HG03045 (cell line): ENCODE measurements at regions not wholly inside any gene's neighbourhood (a gene's known extent, or its start where the extent isn't known, plus 50 kb on each side); places are given as distances from the start of the nearest gene placed in this dataset.
"Not testable (repeated sequence)": the region's sequence is repeated elsewhere in the genome, so short reads cannot be mapped to it uniquely, and the experiment has no call there.

Experiments used
- ATAC-seq: cut with Tn5 transposase; IDR thresholded peaks from one replicate; pipeline ENCODE4 v1.9.1; 2021; ENCODE audit warnings: mild to moderate bottlenecking, moderate library complexity; ENCODE audit not compliant: unreplicated experiment

DNA sequence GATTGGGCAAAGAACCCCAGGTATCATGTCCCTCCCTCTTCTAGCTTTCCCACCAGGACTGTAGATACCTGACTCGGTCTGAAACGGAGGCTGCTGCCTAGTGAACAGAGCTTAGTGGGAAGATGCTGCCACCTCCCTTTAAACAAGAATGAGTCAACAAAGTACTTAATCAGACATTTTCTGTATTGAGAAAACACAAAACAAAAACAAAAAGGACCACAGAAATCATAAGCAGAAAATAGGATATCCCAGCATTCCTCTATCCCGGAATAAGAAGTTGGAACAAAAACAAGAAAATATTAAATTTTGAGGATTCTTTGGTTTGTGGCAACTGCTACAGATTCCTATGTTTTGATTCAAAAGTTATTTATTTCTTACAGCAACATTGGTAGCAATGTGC, 51.7 kb upstream of the COL8A1 start:
- ATAC-seq = no peak

DNA sequence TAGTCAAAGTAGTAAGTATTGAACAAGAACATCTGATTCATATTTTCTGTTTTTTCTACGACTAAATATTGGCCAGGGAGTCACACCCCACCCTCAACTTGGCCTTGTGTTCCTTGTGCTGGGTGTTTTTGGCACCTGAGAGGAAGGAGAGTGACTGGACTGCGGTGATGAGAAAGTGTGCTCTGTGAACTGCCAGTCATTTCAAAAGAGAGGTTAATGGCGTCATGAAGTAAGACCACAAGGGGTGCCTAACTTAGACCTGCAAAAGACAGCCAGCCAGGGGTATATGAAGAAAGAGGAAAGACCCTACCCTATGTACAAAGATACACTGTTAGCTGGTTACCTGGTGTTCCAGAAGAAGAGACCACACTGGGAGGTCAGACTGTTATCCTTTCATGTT, 58.4 kb upstream of the COL8A1 start:
- ATAC-seq = no peak

DNA sequence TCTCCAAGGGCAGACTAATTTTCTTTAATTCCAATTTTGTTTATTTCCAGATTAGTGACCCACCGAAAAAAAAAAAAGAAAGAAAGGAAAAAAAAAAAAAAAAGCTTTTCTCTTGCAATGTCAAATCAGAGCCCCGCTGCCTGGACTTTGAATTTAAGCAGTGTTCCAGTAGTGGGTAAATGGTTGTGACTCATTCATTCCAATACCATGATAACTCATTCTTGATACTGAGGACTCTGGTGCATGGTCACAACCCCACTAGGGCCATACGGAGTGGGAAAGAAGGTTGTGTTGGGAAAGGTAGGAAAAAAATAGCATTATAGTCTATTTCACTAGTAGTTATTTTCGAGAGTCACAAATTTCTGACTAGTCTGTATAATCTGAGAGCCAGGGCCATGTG, 59.1 kb upstream of the COL8A1 start:
- no peak for ATAC-seq

DNA sequence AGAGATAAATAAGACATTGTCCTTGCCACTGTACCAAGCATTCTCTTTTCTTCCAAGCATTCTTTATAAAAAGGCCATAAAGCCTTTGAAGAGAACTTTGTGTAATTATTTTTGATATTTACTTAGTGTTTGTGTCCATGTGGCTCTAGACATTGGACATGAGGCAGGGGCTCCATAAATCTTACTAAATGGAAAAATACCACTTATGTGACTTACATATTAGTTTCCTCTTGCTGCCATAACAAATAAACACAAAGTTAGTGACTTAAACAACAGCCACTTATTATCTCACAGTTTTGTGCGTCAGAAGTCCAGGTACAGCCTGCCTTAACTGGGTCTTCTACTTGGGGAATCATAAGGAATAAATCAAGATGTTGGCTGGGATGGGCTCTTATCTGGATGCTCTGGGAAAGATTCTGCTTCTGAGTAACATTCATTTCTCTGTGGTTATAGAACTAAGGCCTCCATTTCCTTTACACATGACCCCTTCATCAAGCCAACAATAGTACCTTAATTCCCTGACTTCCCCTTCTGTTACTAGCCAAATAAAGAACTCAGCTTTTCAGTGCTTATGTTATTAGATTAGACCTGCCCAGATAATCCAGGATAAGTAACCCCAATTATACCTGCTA, 59.9 kb upstream of the COL8A1 start:
- no peak for ATAC-seq

DNA sequence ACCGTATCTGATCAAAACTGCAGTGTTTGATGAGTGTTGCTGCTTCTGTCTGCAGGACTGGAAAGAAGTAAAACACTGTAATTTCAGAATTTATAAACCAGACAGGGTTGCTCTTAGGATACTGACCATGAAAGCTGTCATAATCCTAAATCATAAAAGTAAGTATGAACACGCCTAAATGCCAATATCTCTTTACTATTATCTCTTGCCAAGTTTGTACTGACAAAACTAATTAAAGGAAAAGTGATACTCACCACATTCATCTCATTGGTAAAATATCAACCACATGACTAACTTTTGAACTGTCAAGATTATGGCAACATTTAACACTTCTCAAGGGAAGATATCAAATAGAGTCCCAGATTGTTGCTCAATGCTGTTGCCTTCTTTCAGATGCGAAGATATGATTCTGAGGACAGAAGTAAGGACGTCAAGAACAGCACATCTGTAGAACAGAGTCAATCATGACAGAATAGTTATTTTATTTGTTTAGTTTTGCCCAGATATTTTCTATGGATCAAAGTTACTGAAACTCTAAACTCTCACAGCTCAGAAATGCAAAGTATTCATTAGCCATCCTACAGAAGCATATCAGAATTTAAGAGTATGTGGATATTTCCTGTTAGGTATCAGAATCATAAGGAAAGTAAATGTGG, 61.4 kb upstream of the COL8A1 start:
- no peak for ATAC-seq

DNA sequence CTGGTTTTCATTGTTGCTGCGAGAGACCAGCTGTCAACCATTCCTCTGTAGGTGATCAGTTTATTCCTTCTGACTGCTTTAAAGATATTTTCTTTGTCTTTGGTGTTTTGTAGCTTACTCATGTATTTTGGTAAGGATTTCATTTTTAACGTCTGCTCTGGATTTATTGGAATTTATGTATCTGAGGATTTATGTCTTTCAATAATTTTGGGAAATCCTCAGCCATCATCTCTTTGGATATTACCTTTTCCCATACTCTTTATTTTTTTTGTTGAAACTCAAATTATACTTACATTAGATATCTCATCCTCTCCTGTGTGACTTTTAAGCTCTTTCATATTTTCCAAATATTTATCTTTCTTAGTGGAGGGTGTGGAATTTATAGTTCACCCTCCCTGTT, 62.7 kb upstream of the COL8A1 start:
- ATAC-seq = no peak

DNA sequence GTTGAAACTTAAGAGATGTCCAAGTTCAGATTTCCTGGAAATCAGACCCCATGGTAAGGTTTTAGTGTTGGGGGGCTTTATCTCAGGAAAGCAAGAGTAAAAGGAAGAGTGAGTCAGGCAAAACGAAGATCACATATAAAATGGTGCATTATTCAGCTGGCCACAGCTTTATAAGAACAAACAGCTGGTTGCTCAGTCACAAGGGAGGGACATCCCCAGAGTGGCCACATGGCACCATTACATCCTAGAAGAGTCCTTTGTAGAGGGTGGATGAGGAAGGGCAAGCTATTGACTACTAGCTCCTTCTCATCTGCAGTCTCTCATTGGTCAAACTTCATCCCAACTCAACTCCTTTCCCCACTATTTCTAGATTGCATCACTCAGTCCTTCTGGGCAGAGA, 68.3 kb upstream of the COL8A1 start:
- ATAC-seq = no peak

DNA sequence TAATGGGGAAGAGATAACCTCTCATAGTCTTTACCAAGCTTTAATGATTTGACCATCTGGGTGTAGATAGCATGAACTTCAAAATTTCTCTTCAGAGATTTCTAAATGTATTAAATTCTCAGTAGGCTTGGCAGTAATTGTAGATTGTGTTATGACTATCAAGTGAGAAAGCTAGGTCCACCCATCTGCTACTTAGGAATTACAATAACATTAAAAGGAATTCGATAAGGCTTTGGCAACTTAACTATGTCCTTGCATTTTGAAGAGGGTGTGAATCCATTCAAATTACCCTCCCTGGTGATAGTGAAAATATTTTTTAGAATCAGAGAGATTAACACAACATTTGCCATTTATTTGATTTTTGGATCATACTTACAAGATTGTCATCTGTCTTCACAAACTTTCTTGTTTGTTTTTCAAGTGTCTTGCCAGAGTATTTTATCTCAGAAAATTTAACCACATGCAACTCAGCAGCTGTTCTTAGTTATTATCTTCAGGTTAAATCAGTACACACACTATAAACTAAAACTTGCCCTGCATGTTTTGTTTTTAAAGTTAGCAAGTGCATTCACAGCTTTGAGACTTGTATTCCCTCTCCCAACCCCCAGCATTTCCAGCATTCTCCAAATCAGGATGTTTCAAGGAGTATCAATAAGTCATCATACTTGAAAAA, 69.6 kb upstream of the COL8A1 start:
- no peak for ATAC-seq

DNA sequence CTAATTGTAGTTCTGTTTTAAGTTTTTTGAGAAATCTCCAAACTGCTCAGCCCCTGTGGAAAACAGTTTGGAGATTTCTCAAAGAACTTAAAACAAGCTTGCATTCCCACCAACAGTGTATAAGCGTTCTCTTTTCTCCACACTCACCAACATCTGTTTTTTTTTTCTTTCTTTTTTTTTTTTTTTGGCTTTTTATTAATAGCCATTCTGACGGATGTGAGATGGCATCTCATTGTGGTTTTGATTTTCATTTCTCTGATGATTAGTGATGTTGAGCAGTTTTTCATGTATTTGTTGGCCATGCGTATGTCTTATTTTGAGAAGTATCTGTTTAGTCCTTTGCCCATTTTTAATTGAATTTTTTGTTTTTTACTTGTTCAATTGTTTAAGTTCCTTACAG, 73.1 kb upstream of the COL8A1 start:
- no peak for ATAC-seq

DNA sequence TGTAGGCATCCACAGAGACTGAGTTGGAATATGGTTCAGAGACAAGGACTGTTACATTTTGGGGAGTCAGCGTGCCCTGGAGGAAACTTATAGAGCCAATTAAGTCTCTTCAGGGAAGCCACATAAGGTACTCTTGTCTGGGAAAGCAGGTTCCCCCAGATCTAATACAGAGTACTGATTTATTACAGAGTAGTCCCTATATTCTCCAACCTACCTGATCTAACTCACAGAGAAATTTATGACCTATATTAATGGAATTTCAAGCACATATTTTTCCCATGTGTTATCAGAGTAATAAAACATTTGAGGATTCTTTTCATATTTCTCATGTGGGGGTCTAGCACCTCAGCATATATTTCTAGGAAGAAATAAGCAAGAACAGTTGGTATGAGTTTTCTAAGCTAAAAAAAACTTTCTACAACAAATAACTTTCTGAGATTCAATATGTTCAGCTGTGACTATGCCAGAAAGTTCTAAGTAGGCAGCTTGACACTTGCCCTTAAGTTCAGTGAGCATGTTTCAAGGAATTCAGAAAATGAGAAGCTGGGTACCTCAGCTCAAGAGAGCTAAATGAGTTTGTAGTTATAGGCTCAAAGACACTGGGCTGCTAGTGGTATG, 75.3 kb upstream of the COL8A1 start:
- ATAC-seq = no peak

DNA sequence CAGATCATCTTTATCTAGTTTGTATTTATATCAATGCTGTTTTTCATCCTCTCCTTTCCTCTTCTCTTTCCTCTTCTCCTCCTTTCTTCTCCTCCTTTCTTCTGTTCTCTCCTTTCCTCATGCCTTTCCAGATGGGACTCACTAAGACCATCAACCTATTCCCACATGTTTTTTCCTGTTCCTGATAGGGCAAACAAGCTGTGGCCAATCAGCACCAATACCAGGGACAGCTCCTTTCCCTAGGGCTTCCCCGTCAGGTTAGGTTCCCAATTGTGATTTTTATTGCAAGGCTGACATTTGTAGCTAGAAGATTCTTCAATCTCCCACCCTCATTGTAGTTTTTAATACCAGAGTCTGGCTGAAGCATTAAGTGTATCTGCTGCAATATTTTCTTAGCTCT, 76.3 kb upstream of the COL8A1 start:
- no peak for ATAC-seq

DNA sequence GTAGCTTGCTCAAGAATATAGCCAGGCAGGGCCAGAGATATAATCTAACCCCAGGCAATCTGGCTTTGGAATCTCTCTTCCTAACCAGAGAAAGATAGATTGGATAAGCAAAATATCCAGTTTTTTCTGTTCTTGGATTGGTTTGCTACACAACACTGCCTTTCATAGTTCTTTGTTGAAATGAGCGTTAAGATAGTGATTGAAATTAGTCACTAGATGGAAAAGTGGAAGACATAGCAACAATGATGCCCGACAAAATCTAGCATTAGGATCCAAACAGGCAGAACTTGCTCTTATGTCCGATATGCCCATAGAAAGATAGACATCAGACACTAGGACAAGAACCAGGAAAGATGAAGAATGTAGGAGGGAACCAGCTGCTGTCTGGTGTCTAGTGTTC, 77.3 kb upstream of the COL8A1 start:
- ATAC-seq = no peak

DNA sequence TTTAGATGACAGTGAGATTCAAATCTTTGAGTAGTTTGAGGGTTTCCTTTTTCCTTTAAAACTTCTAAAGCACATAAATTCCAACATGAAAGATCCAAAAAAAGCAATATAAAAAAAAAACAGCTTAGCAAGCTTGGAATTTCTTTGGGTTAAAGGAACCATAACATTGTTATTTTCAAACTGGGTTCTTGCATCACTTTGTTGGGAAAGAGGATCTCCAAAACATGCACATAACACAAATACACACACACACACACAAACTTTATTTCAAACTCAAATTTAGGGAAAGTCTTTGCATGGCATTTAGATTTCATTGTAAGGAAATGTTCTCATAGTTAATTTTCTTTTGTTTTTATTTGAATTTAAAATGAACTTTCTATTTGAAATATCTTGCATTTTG, 79.2 kb upstream of the COL8A1 start:
- ATAC-seq = no peak

DNA sequence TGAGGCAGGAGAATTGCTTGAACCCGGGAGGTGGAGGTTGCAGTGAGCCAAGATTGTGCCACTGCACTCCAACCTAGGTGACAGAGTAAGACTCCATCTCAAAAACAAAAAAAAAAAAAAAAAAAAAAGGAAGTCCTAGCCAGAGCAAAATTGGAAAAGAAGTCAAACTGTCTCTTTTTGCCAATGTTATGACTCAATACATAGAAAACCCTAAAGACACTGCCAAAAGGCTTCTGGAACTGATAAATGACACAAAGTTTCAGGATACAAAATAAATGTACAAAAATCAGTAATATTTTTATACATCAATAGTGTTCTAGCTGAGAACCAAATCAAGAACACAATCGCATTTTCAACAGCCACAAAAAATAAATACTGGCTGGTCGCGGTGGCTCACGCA, 82.5 kb upstream of the COL8A1 start:
- ATAC-seq = not testable (repeated sequence)

DNA sequence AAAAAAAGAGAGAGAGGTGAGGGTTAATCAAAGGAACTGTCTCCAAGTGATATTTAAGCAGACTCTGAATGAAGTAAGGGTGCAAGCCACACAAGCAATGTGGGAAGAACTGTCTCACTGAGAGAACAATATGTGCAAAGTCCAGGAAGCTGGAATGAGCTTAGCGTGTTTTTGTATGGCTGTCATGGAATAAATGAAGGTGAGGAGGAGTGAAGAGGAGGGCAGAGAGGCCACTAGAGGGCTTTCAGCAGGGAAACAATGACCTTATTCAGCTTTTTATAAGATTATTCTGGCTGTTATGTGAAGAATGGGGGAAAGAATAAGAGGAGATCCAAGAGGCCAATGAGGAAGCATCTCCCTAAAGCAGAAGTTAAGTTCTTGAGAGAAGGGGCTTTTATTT, 86.9 kb upstream of the COL8A1 start:
- no peak for ATAC-seq

DNA sequence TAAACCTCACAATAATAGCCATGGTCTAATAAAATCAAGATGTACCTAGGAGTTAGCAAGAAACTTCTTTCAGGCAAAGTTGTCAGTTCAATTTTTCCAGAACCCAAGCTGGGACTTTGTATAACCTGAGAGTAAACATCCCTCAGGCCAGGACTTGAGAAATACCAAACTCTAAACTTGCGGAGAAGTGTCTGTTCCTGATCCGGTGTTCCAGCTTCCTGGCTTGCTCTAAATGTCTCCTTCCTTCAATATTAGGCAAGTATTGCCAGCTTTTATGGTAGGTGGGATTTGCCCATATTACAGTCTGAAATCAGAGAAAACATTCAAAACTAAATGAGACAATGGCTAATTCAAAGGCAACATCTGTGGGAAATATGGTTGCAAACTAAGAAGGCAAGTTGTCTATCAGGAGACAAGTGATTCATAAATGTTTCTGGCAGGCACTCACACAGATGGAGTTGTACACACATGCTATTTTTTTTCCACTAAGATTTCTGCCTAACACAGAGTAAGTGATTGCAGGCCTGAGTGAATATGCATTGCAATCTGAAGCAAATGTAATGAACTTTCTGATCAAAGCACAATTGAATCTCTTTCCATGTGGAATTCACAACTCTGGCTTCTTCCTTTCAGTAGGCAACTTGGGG, 88.3 kb upstream of the COL8A1 start:
- no peak for ATAC-seq

DNA sequence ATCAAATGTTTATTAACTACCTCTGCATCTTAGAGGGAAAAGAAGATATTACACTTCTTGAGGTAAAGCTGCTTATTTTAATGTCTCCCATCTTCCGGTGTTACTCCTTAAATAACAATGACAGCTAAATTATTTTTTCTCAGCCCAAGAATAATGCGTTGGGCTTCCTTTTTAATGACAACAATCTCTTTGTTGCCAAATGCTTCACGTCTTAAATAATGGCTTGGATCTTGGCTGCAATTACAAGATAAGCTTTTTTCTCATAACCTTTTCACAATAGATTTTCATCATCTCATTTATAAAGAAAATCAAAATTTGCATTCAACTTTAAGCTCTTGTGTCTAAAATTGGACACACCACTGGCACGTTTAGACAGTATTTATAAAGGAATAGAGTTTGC, 89.2 kb upstream of the COL8A1 start:
- ATAC-seq = no peak

DNA sequence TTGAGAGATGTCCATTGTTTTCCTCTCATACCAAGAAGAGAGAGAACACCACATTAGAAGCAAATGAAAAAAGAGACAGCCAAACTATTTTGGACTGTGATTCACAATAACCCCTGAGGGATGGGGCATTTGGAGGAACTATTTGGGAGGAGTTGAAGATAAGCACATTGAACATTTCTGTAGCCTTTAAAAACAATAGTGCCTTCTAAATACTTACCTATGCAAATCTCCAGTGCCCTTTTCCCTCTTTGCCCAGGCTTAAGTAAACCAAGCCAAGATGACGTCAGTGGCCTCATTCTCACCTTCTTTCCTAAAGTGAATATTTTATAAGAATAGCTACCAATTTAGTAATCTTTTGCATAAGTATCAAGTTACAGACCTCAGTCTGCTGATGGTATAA, 89.7 kb upstream of the COL8A1 start:
- ATAC-seq = no peak

DNA sequence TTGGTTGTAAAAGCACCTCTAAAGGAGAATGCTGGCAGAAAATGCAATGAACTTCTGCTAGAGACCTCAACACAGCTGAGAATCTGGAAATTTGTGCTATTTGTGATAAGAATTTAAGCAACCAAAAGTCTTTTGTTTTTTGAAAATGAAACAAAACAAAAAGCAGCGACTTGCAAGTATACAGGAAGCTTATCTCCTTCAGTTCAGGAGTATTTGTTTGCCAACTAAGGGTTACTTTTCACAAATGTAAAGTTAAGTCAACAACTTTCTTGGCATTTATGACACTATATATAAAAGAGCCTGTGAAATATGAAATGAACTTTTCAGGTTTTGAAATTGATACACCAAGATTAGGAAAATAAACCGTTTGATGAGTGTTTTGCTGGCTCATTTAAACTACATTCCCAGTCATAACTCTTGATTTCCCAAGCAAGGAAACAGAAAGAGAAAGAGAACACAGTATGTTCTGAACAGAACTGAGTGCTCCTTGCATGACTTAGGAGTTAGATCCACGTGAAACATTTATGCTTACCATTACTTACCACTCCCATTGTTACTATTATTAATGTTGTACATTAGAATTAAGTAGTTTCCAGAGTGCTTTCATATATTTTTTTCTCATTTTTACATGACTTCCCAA, 92.3 kb upstream of the COL8A1 start:
- no peak for ATAC-seq

DNA sequence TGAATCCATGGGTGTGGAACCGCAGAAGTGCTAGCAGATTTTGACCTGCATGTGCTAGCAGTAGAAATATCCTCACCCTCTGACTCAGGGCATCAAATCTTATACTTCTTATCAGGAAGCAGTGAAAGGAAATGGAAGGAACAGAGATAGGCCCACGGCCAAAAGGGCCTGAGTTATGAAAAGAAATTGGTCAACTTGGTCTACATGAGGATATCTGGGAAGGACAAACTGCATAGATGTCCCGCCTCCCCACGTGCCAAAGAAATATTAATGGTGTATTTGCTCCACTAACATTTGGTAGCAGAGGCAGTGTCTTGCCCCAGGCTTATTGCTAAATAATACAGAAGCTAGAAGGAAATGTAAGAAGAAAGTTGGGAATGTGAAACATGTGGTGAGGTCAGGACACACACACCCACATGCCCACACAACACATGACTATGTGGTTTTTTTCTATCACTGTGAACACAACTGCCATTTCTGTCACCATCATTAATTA, 93.6 kb upstream of the COL8A1 start:
- ATAC-seq = no peak

DNA sequence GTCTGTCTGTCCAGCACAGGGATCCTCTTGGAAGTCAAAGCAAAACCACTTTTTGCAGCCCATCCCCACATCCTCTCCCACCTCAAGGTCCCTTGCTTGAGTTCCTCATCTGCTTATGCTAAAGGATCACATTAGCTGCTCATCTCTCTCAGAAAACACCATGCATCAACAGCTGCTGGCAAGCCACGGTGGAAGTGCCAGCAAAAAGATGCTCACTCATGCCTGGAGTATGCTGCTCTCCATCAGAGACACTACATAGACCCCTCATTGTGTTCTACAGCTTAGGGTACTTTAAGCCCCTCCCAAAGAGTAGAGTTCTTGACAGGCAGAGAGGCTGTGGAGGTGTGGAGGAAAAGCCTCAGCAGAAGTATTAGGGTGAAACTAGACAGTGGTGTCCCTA, 94.6 kb upstream of the COL8A1 start:
- ATAC-seq = no peak
